ENCODE measurements at regions not wholly inside any gene's neighbourhood (a gene's known extent, or its start where the extent isn't known, plus 50 kb on each side); places are given as distances from the start of the nearest gene placed in this dataset.

DNA sequence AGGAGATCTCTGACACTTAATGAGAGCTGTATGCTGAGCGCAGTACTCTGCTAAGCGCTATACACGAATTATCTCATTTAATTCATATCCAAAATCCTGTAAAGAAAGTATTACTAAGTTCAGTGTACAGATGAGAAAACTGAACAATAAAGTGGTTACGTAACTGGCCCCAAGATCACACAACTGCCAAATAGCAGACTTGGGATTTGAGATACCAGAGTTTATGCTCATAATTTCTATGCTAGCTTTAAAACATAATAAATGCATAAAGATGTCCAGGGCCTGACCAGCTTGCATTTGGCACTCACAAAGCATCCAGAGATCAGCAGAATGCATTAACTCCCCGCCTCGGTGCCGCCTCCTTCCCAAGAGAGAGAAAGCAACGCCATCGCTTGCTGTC, 83.2 kb upstream of the PWP1 start:
- TF ChIP-seq, protein P1, sequence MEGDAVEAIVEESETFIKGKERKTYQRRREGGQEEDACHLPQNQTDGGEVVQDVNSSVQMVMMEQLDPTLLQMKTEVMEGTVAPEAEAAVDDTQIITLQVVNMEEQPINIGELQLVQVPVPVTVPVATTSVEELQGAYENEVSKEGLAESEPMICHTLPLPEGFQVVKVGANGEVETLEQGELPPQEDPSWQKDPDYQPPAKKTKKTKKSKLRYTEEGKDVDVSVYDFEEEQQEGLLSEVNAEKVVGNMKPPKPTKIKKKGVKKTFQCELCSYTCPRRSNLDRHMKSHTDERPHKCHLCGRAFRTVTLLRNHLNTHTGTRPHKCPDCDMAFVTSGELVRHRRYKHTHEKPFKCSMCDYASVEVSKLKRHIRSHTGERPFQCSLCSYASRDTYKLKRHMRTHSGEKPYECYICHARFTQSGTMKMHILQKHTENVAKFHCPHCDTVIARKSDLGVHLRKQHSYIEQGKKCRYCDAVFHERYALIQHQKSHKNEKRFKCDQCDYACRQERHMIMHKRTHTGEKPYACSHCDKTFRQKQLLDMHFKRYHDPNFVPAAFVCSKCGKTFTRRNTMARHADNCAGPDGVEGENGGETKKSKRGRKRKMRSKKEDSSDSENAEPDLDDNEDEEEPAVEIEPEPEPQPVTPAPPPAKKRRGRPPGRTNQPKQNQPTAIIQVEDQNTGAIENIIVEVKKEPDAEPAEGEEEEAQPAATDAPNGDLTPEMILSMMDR (IDR thresholded peaks at IDR 0.05): no peak
- TF ChIP-seq POLR2AphosphoS5 (IDR thresholded peaks at IDR 0.05): no peak
